Aorta (tissue), 5 donors: ENCODE measurements at regions not wholly inside any gene's neighbourhood (a gene's known extent, or its start where the extent isn't known, plus 50 kb on each side); places are given as distances from the start of the nearest gene placed in this dataset.
A peak's percentile ranks its signal among the peaks of the same experiment; 100 is the strongest.
"Not testable (repeated sequence)": the region's sequence is repeated elsewhere in the genome, so short reads cannot be mapped to it uniquely, and the experiment has no call there.

Experiments
- ATAC-seq: fragments of 200-7000 bp; cut with Tn5 transposase; one replicate; pipeline ENCODE4 v1.9.1; 2022; ENCODE audit warnings: moderate library complexity; ENCODE audit not compliant: low FRiP score
- DNase-seq, 2 donors: peaks; one replicate each; pipeline ENCODE4 v3.0.0-alpha.2; 2020
- H3K27ac ChIP-seq, 2 donors: one replicate each; pipeline ENCODE4 v1.5.1; 2013; ENCODE audit warnings: low read length in 2 of 2, mild to moderate bottlenecking in 2 of 2, moderate library complexity in 2 of 2, control low read depth in 1 of 2, inconsistent platforms in 1 of 2, low read depth in 1 of 2
- H3K27me3 ChIP-seq, 2 donors: one replicate each; pipeline ENCODE4 v1.6.1; 2013; ENCODE audit warnings: control low read depth in 1 of 2, low read length in 1 of 2, mild to moderate bottlenecking in 1 of 2, moderate library complexity in 1 of 2; ENCODE audit not compliant: insufficient read depth in 2 of 2, control insufficient read depth in 1 of 2
- H3K36me3 ChIP-seq, 2 donors: one replicate each; pipeline ENCODE4 v1.6.1; 2013; ENCODE audit warnings: control low read depth in 1 of 2, low read length in 1 of 2, mild to moderate bottlenecking in 1 of 2; ENCODE audit not compliant: insufficient read depth in 2 of 2, control insufficient read depth in 1 of 2
- H3K4me1 ChIP-seq, 2 donors: one replicate each; pipeline ENCODE4 v1.6.1; 2013; ENCODE audit warnings: low read length in 2 of 2, control low read depth in 1 of 2, mild to moderate bottlenecking in 1 of 2, moderate library complexity in 1 of 2; ENCODE audit not compliant: insufficient read depth in 2 of 2, control insufficient read depth in 1 of 2
- H3K4me3 ChIP-seq, 2 donors: one replicate each; pipeline ENCODE4 v1.5.1; 2013; ENCODE audit warnings: low read length in 2 of 2, control low read depth in 1 of 2, mild to moderate bottlenecking in 1 of 2
- H3K9me3 ChIP-seq: one replicate; pipeline ENCODE4 v1.6.1; 2013; ENCODE audit warnings: mild to moderate bottlenecking, low read length; ENCODE audit not compliant: control insufficient read depth
- WGBS, 2 donors: extraction: QIAGEN DNeasy Blood & Tissue Kit; methylation state at CpG; one replicate each; pipeline ENCODE4 v1.1.7; 2013; 5-methylcytosine and 5-hydroxymethylcytosine counted together
- intact Hi-C, 2 donors: fragments of 100-400 bp; cut with DNase I; formaldehyde crosslinking; loops; one replicate each; pipeline versions ENCODE4 v1.14.2 to v1.15.0; 2022
- donor health status: healthy with polysubstance abuse.
- donor health status: Bipolar disorder and iron deficiency.
- donor health status: DM: no; HTN: no; CAD: no.
- donor health status: DM: no; HTN: no; CAD: no.
- donor health status: DM: yes; HTN: yes; CAD: no.

DNA sequence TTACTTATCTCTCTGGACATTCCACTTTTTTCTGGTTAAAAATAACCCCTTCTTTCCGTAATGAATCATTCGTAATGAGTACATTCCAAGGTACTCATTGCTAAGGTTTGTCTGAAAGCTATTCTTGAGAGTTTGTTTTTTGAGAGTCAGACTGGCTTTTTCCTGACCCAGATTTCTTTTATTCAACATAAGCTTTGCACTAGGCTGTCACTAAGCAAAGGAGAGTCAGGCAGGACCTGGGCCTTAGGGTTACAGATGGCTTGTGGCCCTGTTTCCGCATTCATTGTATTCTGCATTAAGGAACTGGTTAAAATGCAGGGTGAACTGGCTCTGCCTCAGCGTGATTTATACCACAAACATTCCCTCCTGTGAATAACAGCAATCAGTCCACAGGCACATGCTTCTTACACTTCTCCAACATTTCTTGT lies 84.1 kb downstream of the POM121L12 start:
- intact Hi-C loops = no loop called here
- ATAC-seq = no peak
- WGBS, 2 donors = 7 to 9% methylated on average over 4 of the region's 4 CpGs

GRCh38 chr7:53121374-53121773 lies 85.9 kb downstream of the POM121L12 start:
- 87 to 92% methylated on average over 4 of the region's 4 CpGs for WGBS, 2 donors
- Histone ChIP-seq H3K36me3 (no peaks in the 10 kb centered on the region), H3K4me3 (no peak overlapping the region), H3K9me3 (no peaks in the 10 kb centered on the region), H3K27me3 (no peaks in the 10 kb centered on the region), H3K4me1 (peaks cover 0 to 2% of the 10 kb centered on the region in 2 donors), H3K27ac (no peak overlapping the region)
- ATAC-seq (no peak), DNase-seq (no peak)
- intact Hi-C loops = no loop called here

More for the DNA sequence above, 84.1 kb downstream of the POM121L12 start:
- Histone ChIP-seq H3K4me3 (no peak overlapping the region), H3K27me3 (no peaks in the 10 kb centered on the region), H3K4me1 (peaks cover 0 to 2% of the 10 kb centered on the region in 2 donors), H3K36me3 (no peaks in the 10 kb centered on the region), H3K9me3 (no peaks in the 10 kb centered on the region), H3K27ac (peak overlapping the region in 1 of 2 donors; percentile 91)
- no peak for DNase-seq

GRCh38 chr7:53131697-53132096 lies 96.3 kb downstream of the POM121L12 start:
- no peaks in the 10 kb centered on the region for H3K9me3 ChIP-seq
- no peaks in the 10 kb centered on the region for H3K36me3 ChIP-seq
- H3K4me3 ChIP-seq = no peak overlapping the region
- no peaks in the 10 kb centered on the region for H3K4me1 ChIP-seq
- WGBS, 2 donors = 78 to 88% methylated on average over 1 of the region's 1 CpG
- H3K27ac ChIP-seq = no peak overlapping the region
- no peak for ATAC-seq
- intact Hi-C loops = no loop called here
- no peaks in the 10 kb centered on the region for H3K27me3 ChIP-seq
- no peak for DNase-seq

DNA sequence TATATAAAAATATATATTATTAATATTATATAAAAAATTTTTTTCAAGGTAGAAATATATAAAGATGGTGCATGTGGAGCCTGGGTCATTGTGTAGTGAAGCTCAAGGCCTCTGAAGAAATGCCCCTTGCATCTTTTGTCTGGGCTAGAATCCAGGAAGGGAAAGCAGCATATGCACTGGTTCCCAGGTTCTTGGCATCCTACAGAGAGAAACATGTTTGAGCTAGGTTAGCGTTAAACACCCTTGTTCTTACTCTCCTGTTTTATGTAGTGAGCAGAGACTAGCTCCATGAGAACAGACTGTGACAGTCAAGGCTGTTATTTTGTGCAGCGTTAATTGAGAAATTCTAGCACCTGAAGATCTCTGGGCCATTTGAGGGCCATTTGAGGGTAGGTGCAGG lies 116.1 kb downstream of the POM121L12 start:
- 88 to 91% methylated on average over 2 of the region's 2 CpGs for WGBS, 2 donors
- no peak for ATAC-seq
- intact Hi-C loops = no loop called here

DNA sequence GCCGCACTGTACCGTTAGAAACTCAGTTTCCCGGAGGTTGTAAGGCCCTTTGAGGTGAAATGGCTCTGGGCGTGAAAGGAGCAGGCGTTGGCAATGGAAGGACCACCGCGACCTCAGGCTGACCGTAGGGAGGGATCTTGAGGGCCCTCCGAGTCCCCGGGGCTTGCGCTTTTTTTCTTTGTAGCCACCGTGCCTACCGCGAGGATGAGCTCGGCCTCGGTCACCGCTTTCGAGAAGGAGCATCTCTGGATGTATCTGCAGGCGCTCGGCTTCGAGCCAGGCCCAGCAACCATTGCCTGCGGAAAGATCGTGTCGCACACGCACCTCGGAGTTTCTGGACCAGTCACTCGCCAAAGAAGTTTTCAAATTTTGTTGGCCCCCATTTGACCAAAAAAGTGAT lies 151.8 kb downstream of the POM121L12 start:
- H3K4me3 ChIP-seq, DNase-seq, H3K9me3 ChIP-seq, intact Hi-C loops, ATAC-seq, H3K27me3 ChIP-seq, H3K27ac ChIP-seq, H3K4me1 ChIP-seq, H3K36me3 ChIP-seq: not testable (repeated sequence)
- 94% methylated on average over 25 to 26 of the region's 27 CpGs for WGBS, 2 donors

More for the DNA sequence above, 116.1 kb downstream of the POM121L12 start:
- Histone ChIP-seq H3K4me1 (no peaks in the 10 kb centered on the region), H3K9me3 (no peaks in the 10 kb centered on the region), H3K27me3 (no peaks in the 10 kb centered on the region), H3K4me3 (no peak overlapping the region), H3K36me3 (no peaks in the 10 kb centered on the region), H3K27ac (no peak overlapping the region)
- no peak for DNase-seq

GRCh38 chr7:53191191-53191695 lies 155.8 kb downstream of the POM121L12 start:
- ATAC-seq (no peak), DNase-seq (no peak)
- H3K4me3 ChIP-seq = no peak overlapping the region
- H3K4me1 ChIP-seq = no peaks in the 10 kb centered on the region
- no peak overlapping the region for H3K27ac ChIP-seq
- H3K36me3 ChIP-seq = no peaks in the 10 kb centered on the region
- intact Hi-C loops = no loop called here
- no peaks in the 10 kb centered on the region for H3K9me3 ChIP-seq
- 3 to 4% methylated on average over 3 of the region's 3 CpGs for WGBS, 2 donors
- no peaks in the 10 kb centered on the region for H3K27me3 ChIP-seq

DNA sequence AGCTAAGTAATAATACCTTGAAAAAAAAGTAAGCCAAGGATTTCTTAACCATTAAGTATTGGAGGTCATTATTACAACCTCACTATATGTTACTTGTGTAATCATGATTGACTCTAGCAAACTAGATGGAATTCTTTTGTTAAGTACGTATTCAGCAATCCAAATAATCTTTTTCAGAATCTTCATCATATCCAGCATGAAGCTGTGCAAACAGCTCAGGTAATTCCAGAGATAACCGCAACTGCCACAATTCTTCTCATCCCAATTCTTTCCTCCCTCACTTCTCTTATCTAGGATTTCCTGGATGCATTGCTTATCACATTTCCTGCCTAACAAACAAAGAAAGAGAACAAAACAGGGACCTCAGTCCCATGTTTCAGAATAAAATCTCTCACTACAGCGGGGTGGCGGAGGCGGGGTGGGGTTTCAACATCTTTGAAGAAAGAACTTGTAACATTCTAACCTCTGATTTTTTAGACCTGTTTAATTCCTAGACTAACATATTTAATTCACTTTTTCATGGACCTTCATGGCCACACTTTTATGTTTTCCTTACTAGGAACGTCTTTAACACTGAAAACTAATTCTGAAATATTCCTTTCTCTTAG lies 156.5 kb downstream of the POM121L12 start:
- 89 to 91% methylated on average over 6 of the region's 6 CpGs for WGBS, 2 donors
- Histone ChIP-seq H3K9me3 (no peaks in the 10 kb centered on the region), H3K36me3 (no peaks in the 10 kb centered on the region), H3K4me3 (no peak overlapping the region), H3K27me3 (no peaks in the 10 kb centered on the region), H3K27ac (no peak overlapping the region), H3K4me1 (no peaks in the 10 kb centered on the region)
- intact Hi-C loops = no loop called here
- DNase-seq = no peak
- no peak for ATAC-seq

GRCh38 chr7:53205006-53205405 lies 169.6 kb downstream of the POM121L12 start:
- WGBS, 2 donors = 64 to 66% methylated on average over 3 of the region's 3 CpGs
- intact Hi-C loops = no loop called here

DNA sequence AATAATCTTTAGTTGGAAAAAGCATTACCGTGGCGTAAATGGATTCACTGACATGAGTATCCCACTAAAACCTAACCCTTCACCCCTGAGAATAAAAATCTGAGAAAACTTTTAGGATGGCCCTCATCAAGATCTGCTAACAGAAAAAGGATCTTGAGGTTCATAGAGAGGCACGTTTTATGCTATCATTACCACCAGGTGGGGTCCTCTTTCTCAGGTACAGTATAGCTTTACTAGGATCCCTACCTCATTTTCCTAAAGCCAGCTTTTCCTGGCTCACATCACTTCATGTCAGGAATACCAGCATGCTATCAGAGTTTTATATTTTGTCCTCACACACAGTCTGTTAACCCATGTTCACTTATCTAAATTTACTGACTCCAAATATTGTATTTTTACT lies 173.7 kb downstream of the POM121L12 start:
- no peaks in the 10 kb centered on the region for H3K27me3 ChIP-seq
- 74 to 79% methylated on average over 3 of the region's 3 CpGs for WGBS, 2 donors
- DNase-seq (no peak), ATAC-seq (no peak)
- no peak overlapping the region for H3K4me3 ChIP-seq
- H3K36me3 ChIP-seq = no peaks in the 10 kb centered on the region
- H3K27ac ChIP-seq = no peak overlapping the region
- intact Hi-C loops = no loop called here
- peaks cover 6% of the 10 kb centered on the region for H3K9me3 ChIP-seq
- no peaks in the 10 kb centered on the region for H3K4me1 ChIP-seq

More at GRCh38 chr7:53205006-53205405, 169.6 kb downstream of the POM121L12 start:
- no peak overlapping the region for H3K4me3 ChIP-seq
- DNase-seq (no peak), ATAC-seq (no peak)
- no peaks in the 10 kb centered on the region for H3K9me3 ChIP-seq
- no peak overlapping the region for H3K27ac ChIP-seq
- no peaks in the 10 kb centered on the region for H3K36me3 ChIP-seq
- no peaks in the 10 kb centered on the region for H3K27me3 ChIP-seq
- H3K4me1 ChIP-seq = no peaks in the 10 kb centered on the region
